CD4-positive, alpha-beta T cell (primary cell): ENCODE measurements at regions not wholly inside any gene's neighbourhood (a gene's known extent, or its start where the extent isn't known, plus 50 kb on each side); places are given as distances from the start of the nearest gene placed in this dataset.

Source experiments
- ATAC-seq: fragments of 200-7000 bp; cut with Tn5 transposase; one replicate; pipeline ENCODE4 v1.10.0; 2022; ENCODE audit warnings: mild to moderate bottlenecking; ENCODE audit not compliant: poor library complexity
- CTCF ChIA-PET: fragments of 350-600 bp; sonication (Branson Sonifier 250); formaldehyde crosslinking; loops from one replicate; lab custom pipeline; 2021; ENCODE audit warnings: antibody characterized with exemption, inconsistent platforms; lab: Charles Lee
- POLR2A ChIA-PET: fragments of 350-600 bp; sonication (Branson Sonifier 250); formaldehyde crosslinking; loops from one replicate; lab custom pipeline; 2021; ENCODE audit warnings: antibody characterized with exemption, inconsistent platforms; lab: Charles Lee
- DNase-seq, 14 experiments: peaks; one replicate each; pipeline ENCODE4 v3.0.0-alpha.2; 2013 to 2020; ENCODE audit warnings: mixed read lengths in 2 of 14
- H3K27ac ChIP-seq, 2 donors: one replicate each; pipeline versions ENCODE4 v1.5.1 to v1.7.0; 2013; ENCODE audit warnings: low read length in 2 of 2, low read depth in 1 of 2, mild to moderate bottlenecking in 1 of 2
- H3K27me3 ChIP-seq, 2 experiments: 1 replicate in 1 of 2; 2 replicates in 1 of 2; pipeline versions ENCODE4 v1.6.1 to v1.7.0; 2013; ENCODE audit warnings: low read length in 2 of 2, control low read depth in 1 of 2, mild to moderate bottlenecking in 1 of 2, moderate library complexity in 1 of 2; ENCODE audit not compliant: insufficient read depth in 2 of 2, control insufficient read depth in 1 of 2
- H3K36me3 ChIP-seq: one replicate; pipeline ENCODE4 v1.6.1; 2013; ENCODE audit warnings: low read length, control low read depth; ENCODE audit not compliant: insufficient read depth
- H3K4me1 ChIP-seq: one replicate; pipeline ENCODE4 v1.6.1; 2013; ENCODE audit warnings: low read length, control low read depth; ENCODE audit not compliant: insufficient read depth
- H3K4me3 ChIP-seq: one replicate; pipeline ENCODE4 v1.5.1; 2013; ENCODE audit warnings: mild to moderate bottlenecking, low read length, moderate library complexity
- H3K9me3 ChIP-seq, 2 experiments: 1 replicate in 1 of 2; 2 replicates in 1 of 2; pipeline versions ENCODE4 v1.6.1 to v1.7.0; 2013; ENCODE audit warnings: low read length in 2 of 2, mild to moderate bottlenecking in 2 of 2, control low read depth in 1 of 2, moderate library complexity in 1 of 2; ENCODE audit not compliant: control insufficient read depth in 1 of 2, insufficient read depth in 1 of 2
- H3K27ac Mint-ChIP-seq: one replicate; pipeline ENCODE4 v1.8.0; 2020; ENCODE audit warnings: mixed read lengths
- H3K27me3 Mint-ChIP-seq: one replicate; pipeline ENCODE4 v1.8.0; 2021; ENCODE audit warnings: mixed read lengths
- H3K36me3 Mint-ChIP-seq: one replicate; pipeline ENCODE4 v1.8.0; 2021; ENCODE audit warnings: low read depth, mixed read lengths
- H3K4me1 Mint-ChIP-seq: one replicate; pipeline ENCODE4 v1.8.0; 2021; ENCODE audit warnings: low read depth, mixed read lengths
- H3K4me3 Mint-ChIP-seq: one replicate; pipeline ENCODE4 v1.8.0; 2020; ENCODE audit warnings: mild to moderate bottlenecking, mixed read lengths
- H3K9me3 Mint-ChIP-seq: one replicate; pipeline ENCODE4 v1.8.0; 2020; ENCODE audit warnings: mixed read lengths
- CTCF ChIP-seq: fragments of 200-600 bp; IDR thresholded peaks from one replicate; pipeline ENCODE4 v1.8.0; 2022; ENCODE audit warnings: antibody characterized with exemption, mild to moderate bottlenecking
- intact Hi-C, 2 experiments: fragments of 100-400 bp; cut with DNase I in 1 of 2; cut with micrococcal nuclease in 1 of 2; formaldehyde crosslinking; loops; one replicate each; pipeline versions ENCODE4 v1.15.1 to v1.9.0; 2023 to 2025; cut with DNase I, micrococcal nuclease

- Mint-ChIP-seq H3K9me3 (no peaks in the 10 kb centered on the region), H3K4me3 (no peak overlapping the region), H3K27me3 (peaks cover 5% of the 10 kb centered on the region), H3K4me1 (no peaks in the 10 kb centered on the region), H3K27ac (no peak overlapping the region), H3K36me3 (no peaks in the 10 kb centered on the region)
- Histone ChIP-seq H3K4me1 (no peaks in the 10 kb centered on the region), H3K36me3 (no peaks in the 10 kb centered on the region), H3K27ac (no peak overlapping the region), H3K9me3 (no peaks in the 10 kb centered on the region), H3K27me3 (peaks cover 5 to 7% of the 10 kb centered on the region in 2 experiments), H3K4me3 (no peak overlapping the region)
- ChIA-PET POLR2A (no interaction called here), CTCF (no interaction called here)
- ATAC-seq, result no peak
- TF ChIP-seq CTCF, result no peak
- intact Hi-C loops, result no loop called here
- DNase-seq, result no peak
Measured at GRCh38 chr5:159824188-159825161, 91.8 kb upstream of the ADRA1B start.

GRCh38 chr5:159825551-159826051, 90.7 kb upstream of the ADRA1B start:
- Histone ChIP-seq H3K27ac (no peak overlapping the region), H3K4me1 (no peaks in the 10 kb centered on the region), H3K36me3 (no peaks in the 10 kb centered on the region), H3K4me3 (no peak overlapping the region), H3K27me3 (peaks cover 3 to 7% of the 10 kb centered on the region in 2 experiments), H3K9me3 (no peaks in the 10 kb centered on the region)
- no peak overlapping the region for H3K4me3 Mint-ChIP-seq
- POLR2A ChIA-PET, result no interaction called here
- DNase-seq, result no peak
- H3K9me3 Mint-ChIP-seq, result no peaks in the 10 kb centered on the region
- intact Hi-C loops, result no loop called here
- CTCF ChIA-PET, result no interaction called here
- H3K27ac Mint-ChIP-seq, result no peak overlapping the region
- no peak for ATAC-seq
- no peaks in the 10 kb centered on the region for H3K36me3 Mint-ChIP-seq
- no peaks in the 10 kb centered on the region for H3K4me1 Mint-ChIP-seq
- H3K27me3 Mint-ChIP-seq, result peaks cover 10% of the 10 kb centered on the region
- TF ChIP-seq CTCF, result no peak

- H3K4me3 Mint-ChIP-seq, result no peak overlapping the region
- H3K36me3 Mint-ChIP-seq, result no peaks in the 10 kb centered on the region
- DNase-seq (no peak), ATAC-seq (no peak)
- H3K27me3 Mint-ChIP-seq, result peaks cover 12% of the 10 kb centered on the region
- TF ChIP-seq CTCF, result no peak
- H3K36me3 ChIP-seq, result no peaks in the 10 kb centered on the region
- no peaks in the 10 kb centered on the region for H3K9me3 Mint-ChIP-seq
- no peaks in the 10 kb centered on the region for H3K4me1 Mint-ChIP-seq
- no peak overlapping the region for H3K4me3 ChIP-seq
- H3K27ac ChIP-seq, result no peak overlapping the region
- no peaks in the 10 kb centered on the region for H3K9me3 ChIP-seq
- ChIA-PET CTCF (no interaction called here), POLR2A (no interaction called here)
- no peaks in the 10 kb centered on the region for H3K4me1 ChIP-seq
- intact Hi-C loops, result no loop called here
- H3K27me3 ChIP-seq, result peaks cover 3 to 7% of the 10 kb centered on the region in 2 experiments
- H3K27ac Mint-ChIP-seq, result no peak overlapping the region
Measured at GRCh38 chr5:159826351-159827214, 89.7 kb upstream of the ADRA1B start.
